Osteoblast (primary cell): ENCODE measurements at regions not wholly inside any gene's neighbourhood (a gene's known extent, or its start where the extent isn't known, plus 50 kb on each side); places are given as distances from the start of the nearest gene placed in this dataset.

Experiments
- DNase-seq: peaks from one replicate; pipeline ENCODE4 v3.0.0; 2011; ENCODE audit warnings: low spot score, mixed read lengths; ENCODE audit not compliant: insufficient read length; ENCODE audit errors: missing footprints
- H2AFZ ChIP-seq: 2 replicates; pipeline ENCODE4 v1.6.0; 2011; ENCODE audit warnings: mild to moderate bottlenecking, low read length
- H3K27ac ChIP-seq: 2 replicates; pipeline ENCODE4 v1.5.1; 2011; ENCODE audit warnings: mild to moderate bottlenecking, low read depth, low read length, moderate library complexity
- H3K27me3 ChIP-seq: 2 replicates; pipeline ENCODE4 v1.6.0; 2012; ENCODE audit warnings: mild to moderate bottlenecking, control low read depth, inconsistent platforms, low read length, moderate library complexity; ENCODE audit not compliant: insufficient read depth
- H3K36me3 ChIP-seq: 2 replicates; pipeline ENCODE4 v1.5.1; 2011; ENCODE audit warnings: mild to moderate bottlenecking, low read length, control low read depth, moderate library complexity; ENCODE audit not compliant: insufficient read depth
- H3K4me1 ChIP-seq: 2 replicates; pipeline ENCODE4 v1.5.1; 2011; ENCODE audit warnings: mild to moderate bottlenecking, low read length, control low read depth, moderate library complexity; ENCODE audit not compliant: insufficient read depth
- H3K4me2 ChIP-seq: 2 replicates; pipeline ENCODE4 v1.6.0; 2011; ENCODE audit warnings: mild to moderate bottlenecking, low read length; ENCODE audit not compliant: insufficient read depth
- H3K4me3 ChIP-seq: fragments of 200-600 bp; sonication (generic); 3 replicates; pipeline ENCODE4 v1.5.1; 2012; ENCODE audit warnings: mild to moderate bottlenecking, low read length, inconsistent platforms; ENCODE audit not compliant: insufficient read depth
- H3K79me2 ChIP-seq: 2 replicates; pipeline ENCODE4 v1.6.0; 2012; ENCODE audit warnings: mild to moderate bottlenecking, low read length, control low read depth, inconsistent platforms; ENCODE audit not compliant: insufficient read depth
- H3K9me3 ChIP-seq: 2 replicates; pipeline ENCODE4 v1.5.1; 2011; ENCODE audit warnings: low read depth, low read length, control low read depth
- H4K20me1 ChIP-seq: 2 replicates; pipeline ENCODE4 v1.6.0; 2012; ENCODE audit warnings: mild to moderate bottlenecking, low read length, control low read depth; ENCODE audit not compliant: insufficient read depth
- TF ChIP-seq, protein P1 (sequence below): IDR thresholded peaks from 2 replicates; pipeline ENCODE4 v1.5.1; 2011; ENCODE audit warnings: mild to moderate bottlenecking, low read depth, low read length, moderate library complexity; ENCODE audit errors: extremely low read depth

DNA sequence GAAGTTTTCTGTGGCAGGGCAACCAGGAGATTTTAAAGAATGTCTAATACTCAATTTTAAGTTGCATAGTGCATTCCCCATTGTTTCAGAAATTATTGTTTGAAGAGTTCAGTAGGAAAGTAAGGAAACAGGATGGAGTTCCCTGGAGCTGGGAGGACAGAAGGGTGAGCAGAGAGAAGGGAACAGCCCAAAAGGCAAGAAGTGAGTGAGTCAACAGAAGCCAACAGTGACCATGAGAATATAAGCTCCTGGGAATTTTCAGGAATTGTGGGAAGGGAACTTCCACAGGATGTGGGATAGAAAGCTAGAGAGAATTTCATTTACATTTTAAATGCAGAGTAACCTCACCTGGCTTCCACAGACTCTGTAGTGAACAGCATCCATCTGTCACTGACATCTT, 268.1 kb upstream of the ATP5MC3 start:
- Histone ChIP-seq H3K4me3 (no peak overlapping the region), H4K20me1 (no peaks in the 10 kb centered on the region), H3K4me2 (no peak overlapping the region), H3K36me3 (no peaks in the 10 kb centered on the region), H3K27ac (no peak overlapping the region), H3K27me3 (no peaks in the 10 kb centered on the region), H2AFZ (no peak overlapping the region), H3K9me3 (no peaks in the 10 kb centered on the region), H3K79me2 (no peaks in the 10 kb centered on the region), H3K4me1 (no peaks in the 10 kb centered on the region)
- DNase-seq, result no peak
- TF ChIP-seq, protein P1, sequence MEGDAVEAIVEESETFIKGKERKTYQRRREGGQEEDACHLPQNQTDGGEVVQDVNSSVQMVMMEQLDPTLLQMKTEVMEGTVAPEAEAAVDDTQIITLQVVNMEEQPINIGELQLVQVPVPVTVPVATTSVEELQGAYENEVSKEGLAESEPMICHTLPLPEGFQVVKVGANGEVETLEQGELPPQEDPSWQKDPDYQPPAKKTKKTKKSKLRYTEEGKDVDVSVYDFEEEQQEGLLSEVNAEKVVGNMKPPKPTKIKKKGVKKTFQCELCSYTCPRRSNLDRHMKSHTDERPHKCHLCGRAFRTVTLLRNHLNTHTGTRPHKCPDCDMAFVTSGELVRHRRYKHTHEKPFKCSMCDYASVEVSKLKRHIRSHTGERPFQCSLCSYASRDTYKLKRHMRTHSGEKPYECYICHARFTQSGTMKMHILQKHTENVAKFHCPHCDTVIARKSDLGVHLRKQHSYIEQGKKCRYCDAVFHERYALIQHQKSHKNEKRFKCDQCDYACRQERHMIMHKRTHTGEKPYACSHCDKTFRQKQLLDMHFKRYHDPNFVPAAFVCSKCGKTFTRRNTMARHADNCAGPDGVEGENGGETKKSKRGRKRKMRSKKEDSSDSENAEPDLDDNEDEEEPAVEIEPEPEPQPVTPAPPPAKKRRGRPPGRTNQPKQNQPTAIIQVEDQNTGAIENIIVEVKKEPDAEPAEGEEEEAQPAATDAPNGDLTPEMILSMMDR, result no peak

DNA sequence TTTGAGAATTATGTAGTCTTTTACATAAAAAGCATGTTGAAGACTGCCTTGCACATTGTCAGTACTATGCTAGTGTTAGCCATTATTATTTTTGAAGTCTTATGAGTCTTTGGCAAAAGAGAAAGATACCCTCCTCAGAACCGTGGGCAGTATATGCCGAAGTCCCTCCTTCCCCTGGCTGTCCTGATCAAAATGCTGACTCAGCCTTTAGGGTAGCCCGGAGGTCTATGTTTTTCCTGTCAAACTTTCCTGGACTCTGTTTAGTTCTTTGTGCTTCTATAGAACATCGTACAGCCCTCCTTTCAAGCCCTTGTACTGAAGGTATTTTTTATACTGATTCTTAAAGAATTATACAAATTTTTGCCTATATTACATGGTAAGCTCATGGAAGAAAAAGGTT, 264.7 kb upstream of the ATP5MC3 start:
- Histone ChIP-seq H3K79me2 (no peaks in the 10 kb centered on the region), H2AFZ (no peak overlapping the region), H3K4me3 (no peak overlapping the region), H4K20me1 (no peaks in the 10 kb centered on the region), H3K36me3 (no peaks in the 10 kb centered on the region), H3K27me3 (no peaks in the 10 kb centered on the region), H3K27ac (no peak overlapping the region), H3K4me1 (no peaks in the 10 kb centered on the region), H3K9me3 (no peaks in the 10 kb centered on the region), H3K4me2 (no peak overlapping the region)
- TF ChIP-seq, protein P1, result no peak
- no peak for DNase-seq

DNA sequence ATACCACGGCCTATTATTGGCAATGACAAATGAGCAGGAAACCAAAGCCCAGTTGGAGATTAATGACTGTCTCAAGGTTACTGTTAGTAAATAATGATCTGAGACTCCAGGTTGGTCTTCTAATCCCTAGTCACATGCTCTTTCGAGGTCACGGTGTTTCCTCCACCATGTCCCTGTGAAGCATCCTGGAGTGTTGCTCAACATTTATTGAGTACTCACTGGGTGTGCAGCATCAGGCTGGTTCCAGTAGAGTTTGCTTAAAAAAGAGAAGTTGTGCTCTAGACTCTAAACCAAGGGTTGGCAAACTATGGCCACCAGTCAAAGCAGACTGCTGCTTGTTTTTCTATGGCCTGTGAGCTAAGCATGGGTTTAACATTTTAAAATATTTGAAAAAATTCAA, 263.8 kb upstream of the ATP5MC3 start:
- Histone ChIP-seq H3K9me3 (no peaks in the 10 kb centered on the region), H3K79me2 (no peaks in the 10 kb centered on the region), H3K4me3 (no peak overlapping the region), H2AFZ (no peak overlapping the region), H4K20me1 (no peaks in the 10 kb centered on the region), H3K27ac (no peak overlapping the region), H3K36me3 (no peaks in the 10 kb centered on the region), H3K27me3 (no peaks in the 10 kb centered on the region), H3K4me1 (no peaks in the 10 kb centered on the region), H3K4me2 (no peak overlapping the region)
- TF ChIP-seq, protein P1, result no peak
- DNase-seq, result no peak

DNA sequence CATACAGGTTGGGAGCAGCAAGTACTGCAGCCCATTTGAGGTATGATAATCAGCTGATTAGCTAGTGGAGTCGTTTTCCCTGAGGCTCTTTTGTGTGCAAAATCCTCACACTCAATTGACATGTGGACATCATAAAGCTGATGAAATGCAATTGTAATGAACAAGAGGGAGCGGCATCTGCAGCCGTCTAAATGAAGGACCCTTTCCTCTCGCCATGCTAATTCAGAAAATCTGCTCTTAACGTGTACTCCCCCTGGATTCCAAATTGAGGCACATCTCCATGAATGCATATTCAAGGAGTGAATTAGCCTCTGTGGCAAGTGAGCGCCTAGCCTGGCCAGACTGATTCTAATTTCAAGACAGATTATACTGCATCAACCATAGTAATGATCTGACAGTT, 260.9 kb upstream of the ATP5MC3 start:
- no peaks in the 10 kb centered on the region for H3K36me3 ChIP-seq
- H3K9me3 ChIP-seq, result no peaks in the 10 kb centered on the region
- TF ChIP-seq, protein P1, result no peak
- no peaks in the 10 kb centered on the region for H3K27me3 ChIP-seq
- no peak overlapping the region for H3K4me2 ChIP-seq
- no peaks in the 10 kb centered on the region for H3K79me2 ChIP-seq
- no peaks in the 10 kb centered on the region for H4K20me1 ChIP-seq
- DNase-seq, result no peak
- H2AFZ ChIP-seq, result no peak overlapping the region
- no peak overlapping the region for H3K27ac ChIP-seq
- H3K4me1 ChIP-seq, result no peaks in the 10 kb centered on the region
- no peak overlapping the region for H3K4me3 ChIP-seq
